HL-60/S4 treated with retinoic acid at 250 ng/mL for 4 days and 3 days (cell line): ENCODE measurements at regions not wholly inside any gene's neighbourhood (a gene's known extent, or its start where the extent isn't known, plus 50 kb on each side); places are given as distances from the start of the nearest gene placed in this dataset.
"Not testable (repeated sequence)": the region's sequence is repeated elsewhere in the genome, so short reads cannot be mapped to it uniquely, and the experiment has no call there.

ENCODE experiments used
- in situ Hi-C: fragments of 300-500 bp; cut with MboI; formaldehyde crosslinking; loops from 2 replicates; pipeline ENCODE4 v1.7.0; 2022; ENCODE audit warnings: low sequenced_read_pairs

- in situ Hi-C loops: no loop called here
Measured at GRCh38 chr14:71799841-71800240, 132.4 kb upstream of the RGS6 start.

DNA sequence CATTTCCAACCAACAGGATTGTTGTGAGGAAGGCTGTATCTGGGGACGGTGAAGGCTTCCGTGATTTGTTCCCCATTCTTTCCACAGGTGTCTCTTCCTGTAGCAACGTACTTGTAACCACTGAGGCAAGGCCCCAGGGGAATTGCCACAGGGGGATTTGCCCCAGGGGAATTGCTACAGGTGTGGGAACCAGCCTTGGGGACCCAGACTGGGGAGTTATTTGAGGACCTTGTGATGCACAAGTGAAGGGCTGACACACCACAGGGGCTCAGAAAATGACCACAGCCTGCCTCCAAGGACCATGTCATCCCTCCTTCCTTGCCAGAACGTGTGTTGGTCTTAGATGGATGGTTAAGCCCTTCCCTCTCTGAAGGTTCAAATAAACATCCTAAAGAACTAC, 131.4 kb upstream of the RGS6 start:
- in situ Hi-C loops: no loop called here

DNA sequence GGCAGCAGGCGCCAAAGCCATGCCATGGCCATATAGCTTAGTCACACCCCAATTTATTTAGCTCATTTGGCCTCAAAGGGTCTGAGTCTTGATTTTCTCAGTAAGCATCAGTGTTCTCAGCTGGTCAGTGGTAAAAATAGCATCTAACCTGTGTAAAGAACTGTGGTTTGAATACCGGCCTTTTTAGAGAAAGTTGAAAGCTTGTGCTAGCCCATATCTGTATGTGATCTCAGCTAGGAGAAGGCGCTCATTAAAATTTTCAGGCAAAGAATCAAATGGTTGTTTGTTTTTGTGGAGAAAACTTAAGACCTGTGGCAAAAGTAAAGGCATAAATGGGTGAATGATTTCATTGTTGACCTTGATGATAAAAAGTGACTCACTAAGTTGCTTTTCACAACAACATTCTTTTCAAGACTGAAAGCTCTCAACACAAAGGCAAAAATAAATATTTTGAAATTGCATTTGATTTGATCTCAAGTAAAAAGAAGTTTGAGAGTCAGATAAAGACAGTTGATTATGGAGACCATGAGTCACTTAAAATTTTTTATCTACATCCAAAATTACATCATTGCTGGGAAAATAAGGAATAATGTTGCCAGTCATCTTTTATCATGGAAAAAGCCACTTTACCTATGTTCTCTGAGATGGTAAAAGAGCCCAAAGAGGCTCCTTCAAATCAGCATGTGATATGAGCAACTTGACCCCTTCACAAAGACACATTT, 128.5 kb upstream of the RGS6 start:
- in situ Hi-C loops: no loop called here

DNA sequence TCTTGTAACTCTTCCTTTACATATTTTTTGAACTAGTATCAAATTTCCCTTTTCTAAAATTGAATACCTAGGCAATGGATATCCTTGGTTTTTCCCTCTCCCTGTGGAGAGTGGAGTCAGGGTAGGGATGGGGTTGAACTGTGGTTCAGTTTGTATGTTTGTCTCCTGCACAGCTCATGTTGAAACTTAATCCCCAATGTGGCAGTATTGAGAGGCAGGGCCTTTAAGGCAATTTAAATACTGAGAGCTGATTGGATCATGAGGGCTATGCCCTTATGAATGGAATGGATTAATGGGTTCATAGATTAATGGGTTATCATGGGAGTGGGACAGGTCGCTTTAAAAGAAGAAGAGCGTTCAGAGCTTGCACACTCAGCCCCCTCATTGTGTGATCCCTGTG, 127.2 kb upstream of the RGS6 start:
- in situ Hi-C loops: no loop called here

GRCh38 chr14:71807049-71807448, 125.2 kb upstream of the RGS6 start:
- in situ Hi-C loops: not testable (repeated sequence)

DNA sequence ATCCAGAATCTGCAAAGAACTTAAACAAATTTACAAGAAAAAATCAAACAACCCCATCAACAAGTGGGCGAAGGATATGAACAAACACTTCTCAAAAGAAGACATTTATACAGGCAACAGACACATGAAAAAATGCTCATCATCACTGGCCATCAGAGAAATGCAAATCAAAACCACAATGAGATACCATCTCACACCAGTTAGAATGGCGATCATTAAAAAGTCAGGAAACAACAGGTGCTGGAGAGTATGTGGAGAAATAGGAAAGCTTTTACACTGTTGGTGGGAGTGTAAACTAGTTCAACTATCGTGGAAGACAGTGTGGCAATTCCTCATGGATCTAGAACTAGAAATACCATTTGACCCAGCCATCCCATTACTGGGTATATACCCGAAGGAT, 121.4 kb upstream of the RGS6 start:
- in situ Hi-C loops: not testable (repeated sequence)

DNA sequence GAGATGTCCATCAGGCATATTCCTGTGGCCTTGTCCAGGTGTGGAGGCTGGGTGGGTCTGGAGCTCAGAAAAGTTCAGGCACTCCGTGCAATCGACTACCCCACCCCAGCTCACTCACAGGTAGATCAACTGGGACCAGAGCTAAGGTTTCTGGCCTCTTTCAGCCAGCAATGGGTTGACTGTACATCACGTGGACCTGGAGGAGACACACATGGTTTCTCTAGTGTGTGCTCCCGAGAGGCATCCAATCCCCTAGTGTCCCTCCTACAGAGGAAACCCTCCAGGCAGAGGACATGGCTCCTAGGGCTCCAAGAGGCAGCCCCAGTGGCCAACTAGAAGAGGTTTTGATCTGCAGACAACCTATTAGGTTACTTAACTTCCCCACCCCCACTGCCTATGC, 119.5 kb upstream of the RGS6 start:
- in situ Hi-C loops: no loop called here

DNA sequence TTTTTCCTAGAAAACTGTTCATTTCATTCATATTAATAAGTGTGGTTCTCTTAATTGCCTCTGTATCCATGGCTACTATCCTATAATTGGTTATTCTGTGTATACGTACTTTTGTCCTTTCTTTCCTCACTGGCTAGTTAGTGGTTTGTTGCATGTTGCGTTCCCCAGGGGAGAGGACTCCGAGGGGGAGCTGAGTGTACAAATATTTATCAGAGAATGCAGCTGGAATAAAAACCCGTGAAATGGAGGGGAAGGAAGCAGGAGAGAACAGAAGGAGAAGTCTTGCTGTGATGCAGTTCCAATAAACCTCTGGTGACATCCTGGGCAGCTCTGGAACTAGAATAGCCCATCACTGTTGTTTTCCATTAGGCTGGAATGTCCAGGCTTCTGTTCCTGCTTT, 117.1 kb upstream of the RGS6 start:
- in situ Hi-C loops: no loop called here

GRCh38 chr14:71824816-71825215, 107.4 kb upstream of the RGS6 start:
- in situ Hi-C loops: no loop called here

GRCh38 chr14:71833476-71833875, 98.8 kb upstream of the RGS6 start:
- in situ Hi-C loops: no loop called here

DNA sequence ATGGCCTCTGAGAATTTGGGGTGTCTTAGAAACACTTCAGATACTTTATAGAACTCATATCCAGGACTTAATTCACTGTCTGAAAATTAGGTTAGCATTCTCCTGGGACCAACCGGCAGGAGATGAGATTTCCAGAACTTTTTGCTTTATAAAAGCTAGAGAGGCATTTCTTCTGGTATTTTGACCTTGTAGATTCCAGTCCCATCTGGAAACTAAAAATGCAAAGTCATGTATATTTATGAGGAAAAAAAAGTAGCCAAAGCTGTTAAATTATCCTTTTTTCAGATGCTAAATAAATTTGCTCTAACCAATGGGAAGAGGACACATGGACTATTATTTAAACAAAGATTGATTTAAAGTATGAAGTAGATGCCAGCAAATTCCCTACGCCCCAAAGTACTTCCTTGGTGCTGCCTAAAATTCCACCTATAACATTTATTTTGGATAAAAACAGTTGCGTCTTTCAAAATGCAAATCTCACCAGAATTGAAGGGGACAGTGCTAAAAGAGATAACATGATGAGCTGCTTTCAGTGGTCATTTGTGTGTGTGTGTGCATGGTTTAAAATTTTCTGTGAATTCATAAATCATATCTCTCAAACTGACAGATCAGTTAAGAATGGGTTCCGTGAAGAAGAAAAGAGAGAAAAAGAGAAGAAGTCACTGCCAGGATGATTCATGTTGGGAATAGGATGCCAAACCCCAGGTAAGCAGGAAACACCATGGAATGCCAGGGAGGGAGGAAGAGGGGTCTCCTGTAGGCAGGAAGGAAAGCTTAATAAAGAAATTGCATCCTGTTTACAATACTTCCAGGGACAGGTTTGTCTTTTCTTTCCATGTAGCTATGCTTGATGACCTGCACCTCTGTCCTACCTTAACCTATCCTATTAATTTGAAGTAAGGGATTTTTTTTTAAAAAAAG, 97.7 kb upstream of the RGS6 start:
- in situ Hi-C loops: no loop called here

GRCh38 chr14:71852181-71852580, 80.0 kb upstream of the RGS6 start:
- in situ Hi-C loops: no loop called here

- in situ Hi-C loops: no loop called here
Measured at GRCh38 chr14:71855399-71856036, 76.7 kb upstream of the RGS6 start.

DNA sequence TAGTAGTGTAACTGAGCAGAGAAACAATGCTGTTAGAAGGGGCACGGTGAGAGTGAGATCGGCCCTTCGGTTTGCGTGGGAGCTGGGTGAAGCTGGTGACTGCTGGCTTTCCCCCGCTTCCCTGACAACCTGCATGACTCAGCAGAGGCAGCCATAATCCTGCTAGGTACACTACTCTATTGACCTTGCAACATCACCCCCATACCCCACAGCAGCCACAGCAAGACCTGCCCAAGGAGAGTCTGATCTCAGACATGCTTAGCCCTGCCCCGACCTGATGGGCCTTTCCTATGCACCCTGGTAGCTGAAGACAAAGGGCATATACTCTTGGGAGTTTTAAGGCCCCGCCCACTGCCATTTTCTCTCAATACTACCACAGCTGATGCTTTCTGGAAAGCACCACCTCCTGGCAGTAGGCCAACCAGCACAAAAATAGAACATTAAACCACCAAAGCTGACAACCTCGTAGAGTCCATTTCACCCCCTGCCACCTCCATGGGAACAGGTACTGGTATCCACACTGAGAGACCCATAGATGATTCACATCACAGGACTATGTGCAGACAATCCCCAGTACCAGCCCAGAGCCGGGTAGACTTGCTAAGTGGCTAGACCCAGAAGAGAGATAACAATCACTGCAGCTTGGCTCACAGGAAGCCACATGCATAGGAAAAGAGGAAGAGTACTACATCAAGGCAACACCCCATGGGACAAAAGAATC, 75.9 kb upstream of the RGS6 start:
- in situ Hi-C loops: no loop called here

DNA sequence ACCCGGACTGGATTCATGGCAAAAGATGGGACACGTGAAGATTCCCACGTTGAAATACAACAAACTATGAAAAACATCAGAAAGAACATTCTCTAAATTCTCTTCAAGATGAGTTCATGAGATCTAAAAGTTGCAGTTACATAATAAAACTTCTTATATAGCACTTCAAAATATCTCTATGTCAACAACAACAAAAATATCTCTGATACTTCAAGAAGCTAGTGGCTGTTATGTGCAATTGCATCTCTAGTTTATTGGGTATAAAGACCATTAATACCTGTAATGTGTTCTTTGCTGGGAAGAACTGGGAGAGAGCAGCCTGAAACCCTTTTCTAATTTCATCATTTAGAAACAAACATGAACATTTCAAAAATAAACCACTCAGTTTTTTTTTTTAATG, 69.2 kb upstream of the RGS6 start:
- in situ Hi-C loops: no loop called here

DNA sequence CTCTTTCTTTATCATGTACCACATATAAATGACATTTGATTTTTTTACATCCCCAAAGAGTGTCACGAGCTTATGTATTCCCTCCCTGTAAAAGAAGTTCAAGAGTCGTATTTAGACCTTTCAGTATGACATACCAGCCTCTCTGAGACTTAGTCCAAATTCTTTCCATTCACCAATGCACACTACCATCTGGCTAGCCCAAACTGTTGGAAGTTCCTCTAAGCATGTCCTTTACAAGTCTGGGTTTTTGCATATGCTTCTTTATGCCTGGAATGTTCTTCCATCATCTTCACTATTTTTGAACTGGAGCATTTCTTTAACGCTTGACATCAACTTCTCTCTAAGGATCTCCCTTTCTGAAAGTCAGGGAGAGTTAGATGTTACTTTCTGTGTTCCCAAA, 68.5 kb upstream of the RGS6 start:
- in situ Hi-C loops: no loop called here
